ENCODE measurements at regions not wholly inside any gene's neighbourhood (a gene's known extent, or its start where the extent isn't known, plus 50 kb on each side); places are given as distances from the start of the nearest gene placed in this dataset.

- Histone ChIP-seq H3K9me3 (replicated peaks) (peaks cover 54% of the 10 kb centered on the region), H3K4me1 (no peaks in the 10 kb centered on the region), H3K27me3 (ENCODE audit: low read depth) (peaks cover 12% of the 10 kb centered on the region), H3K27ac (replicated peaks) (no peak overlapping the region), H3K36me3 (no peaks in the 10 kb centered on the region), H3K4me3 (no peak overlapping the region)
- TF ChIP-seq CTCF (IDR thresholded peaks at IDR 0.05; ENCODE audit: borderline replicate concordance): no peak
- intact Hi-C loops (cut with micrococcal nuclease): no loop called here
- DNase-seq: no peak
These were observed 180.8 kb upstream of the DIO3 start for GRCh38 chr14:101380512-101380911.

GRCh38 chr14:101380940-101381339 is 180.4 kb upstream of the DIO3 start:
- Histone ChIP-seq H3K27ac (replicated peaks) (no peak overlapping the region), H3K4me1 (no peaks in the 10 kb centered on the region), H3K4me3 (no peak overlapping the region), H3K9me3 (replicated peaks) (peaks cover 54% of the 10 kb centered on the region), H3K27me3 (ENCODE audit: low read depth) (peaks cover 9% of the 10 kb centered on the region), H3K36me3 (no peaks in the 10 kb centered on the region)
- intact Hi-C loops (cut with micrococcal nuclease): no loop called here
- no peak for DNase-seq
- no peak for TF ChIP-seq CTCF (IDR thresholded peaks at IDR 0.05; ENCODE audit: borderline replicate concordance)

- intact Hi-C loops (cut with micrococcal nuclease): no loop called here
- Histone ChIP-seq H3K4me3 (no peak overlapping the region), H3K27me3 (ENCODE audit: low read depth) (peaks cover 6% of the 10 kb centered on the region), H3K4me1 (no peaks in the 10 kb centered on the region), H3K9me3 (replicated peaks) (peaks cover 54% of the 10 kb centered on the region), H3K36me3 (no peaks in the 10 kb centered on the region), H3K27ac (replicated peaks) (no peak overlapping the region)
- DNase-seq: no peak
- TF ChIP-seq CTCF (IDR thresholded peaks at IDR 0.05; ENCODE audit: borderline replicate concordance): no peak
These were observed 177.5 kb upstream of the DIO3 start for GRCh38 chr14:101383737-101384338.

GRCh38 chr14:101394374-101394773 is 166.9 kb upstream of the DIO3 start:
- no peak overlapping the region for H3K27ac ChIP-seq (replicated peaks)
- no peak overlapping the region for H3K4me3 ChIP-seq
- no peak for TF ChIP-seq CTCF (IDR thresholded peaks at IDR 0.05; ENCODE audit: borderline replicate concordance)
- no peaks in the 10 kb centered on the region for H3K36me3 ChIP-seq
- H3K27me3 ChIP-seq (ENCODE audit: low read depth): peaks cover 65% of the 10 kb centered on the region
- DNase-seq: no peak
- intact Hi-C loops (cut with micrococcal nuclease): no loop called here
- no peaks in the 10 kb centered on the region for H3K4me1 ChIP-seq
- peaks cover 4% of the 10 kb centered on the region for H3K9me3 ChIP-seq (replicated peaks)

- Histone ChIP-seq H3K4me1 (peaks cover 6% of the 10 kb centered on the region), H3K27ac (replicated peaks) (no peak overlapping the region), H3K36me3 (no peaks in the 10 kb centered on the region), H3K4me3 (no peak overlapping the region), H3K27me3 (ENCODE audit: low read depth) (peaks cover 79% of the 10 kb centered on the region), H3K9me3 (replicated peaks) (peaks cover 4% of the 10 kb centered on the region)
- intact Hi-C loops (cut with micrococcal nuclease): no loop called here
- DNase-seq: no peak
- TF ChIP-seq CTCF (IDR thresholded peaks at IDR 0.05; ENCODE audit: borderline replicate concordance): no peak
These were observed 165.5 kb upstream of the DIO3 start for GRCh38 chr14:101395779-101396178.
